Loucy (cell line): ENCODE measurements at regions not wholly inside any gene's neighbourhood (a gene's known extent, or its start where the extent isn't known, plus 50 kb on each side); places are given as distances from the start of the nearest gene placed in this dataset.

Experiments used
- H2AFZ ChIP-seq: fragments of 200-600 bp; sonication (generic); 2 replicates; pipeline ENCODE4 v1.6.0; 2016; ENCODE audit warnings: antibody characterized with exemption, mild to moderate bottlenecking, low read length, moderate library complexity
- H3F3A ChIP-seq: fragments of 200-600 bp; 2 replicates; pipeline ENCODE4 v1.6.0; 2016; ENCODE audit warnings: antibody characterized with exemption, low read depth, mild to moderate bottlenecking
- H3K27me3 ChIP-seq: fragments of 200-600 bp; sonication (generic); 2 replicates; pipeline ENCODE4 v1.6.1; 2014; ENCODE audit warnings: low read length, mild to moderate bottlenecking; ENCODE audit not compliant: insufficient read depth, poor library complexity, severe bottlenecking
- H3K36me3 ChIP-seq: fragments of 200-600 bp; sonication (generic); 2 replicates; pipeline ENCODE4 v1.6.1; 2016; ENCODE audit warnings: low read length; ENCODE audit not compliant: insufficient read depth
- H3K4me1 ChIP-seq: fragments of 200-600 bp; sonication (generic); 2 replicates; pipeline ENCODE4 v1.5.1; 2014; ENCODE audit warnings: low read length, mild to moderate bottlenecking; ENCODE audit not compliant: insufficient read depth, poor library complexity, severe bottlenecking
- H3K4me2 ChIP-seq: fragments of 200-600 bp; sonication (generic); 2 replicates; pipeline ENCODE4 v1.6.0; 2014; ENCODE audit warnings: antibody characterized with exemption, low read length, low read depth, mild to moderate bottlenecking; ENCODE audit not compliant: poor library complexity, severe bottlenecking
- H3K4me3 ChIP-seq: fragments of 200-600 bp; sonication (generic); 2 replicates; pipeline ENCODE4 v1.5.1; 2014; ENCODE audit warnings: low read length, mild to moderate bottlenecking, mixed read lengths; ENCODE audit not compliant: poor library complexity, severe bottlenecking
- H3K79me2 ChIP-seq: fragments of 200-600 bp; sonication (generic); 2 replicates; pipeline ENCODE4 v1.6.1; 2014; ENCODE audit warnings: low read length; ENCODE audit not compliant: insufficient read depth
- H3K9ac ChIP-seq: fragments of 200-600 bp; sonication (generic); 2 replicates; pipeline ENCODE4 v1.6.0; 2014; ENCODE audit warnings: mild to moderate bottlenecking, low read depth, low read length, moderate library complexity; ENCODE audit not compliant: poor library complexity, severe bottlenecking
- H3K9me2 ChIP-seq: fragments of 200-600 bp; sonication (generic); replicated peaks from 2 replicates; pipeline ENCODE4 v1.6.1; 2016; ENCODE audit warnings: low read depth, low read length, mixed read lengths
- H3K9me3 ChIP-seq: fragments of 200-600 bp; sonication (generic); 2 replicates; pipeline ENCODE4 v1.6.1; 2014; ENCODE audit warnings: mild to moderate bottlenecking, antibody characterized with exemption, low read length, low read depth; ENCODE audit not compliant: insufficient read depth
- H4K20me1 ChIP-seq: fragments of 200-600 bp; sonication (generic); 2 replicates; pipeline ENCODE4 v1.6.0; 2014; ENCODE audit warnings: antibody characterized with exemption, low read length, mild to moderate bottlenecking; ENCODE audit not compliant: insufficient read depth, poor library complexity, severe bottlenecking
- CTCF ChIP-seq: fragments of 200-600 bp; sonication (generic); conservative IDR thresholded peaks from 2 replicates; pipeline ENCODE4 v1.5.1; 2014; ENCODE audit warnings: mild to moderate bottlenecking, antibody characterized with exemption, low read length
- EZH2phosphoT487 ChIP-seq: fragments of 200-600 bp; IDR thresholded peaks from 2 replicates; pipeline ENCODE4 v1.6.1; 2018; ENCODE audit warnings: antibody characterized with exemption, mild to moderate bottlenecking, moderate library complexity, borderline replicate concordance

- Histone ChIP-seq H2AFZ (no peak overlapping the region), H3K9me3 (no peaks in the 10 kb centered on the region), H3K9me2 (no peaks in the 10 kb centered on the region), H4K20me1 (no peaks in the 10 kb centered on the region), H3K27me3 (no peaks in the 10 kb centered on the region), H3K4me3 (no peak overlapping the region), H3K79me2 (no peaks in the 10 kb centered on the region), H3K9ac (no peak overlapping the region), H3K4me2 (no peak overlapping the region), H3K36me3 (no peaks in the 10 kb centered on the region), H3K4me1 (no peaks in the 10 kb centered on the region), H3F3A (no peaks in the 10 kb centered on the region)
- TF ChIP-seq EZH2phosphoT487: no peak
- no peak for TF ChIP-seq CTCF
Observed at GRCh38 chr9:11469745-11470144, 856.9 kb upstream of the PTPRD start.

- Histone ChIP-seq H3K79me2 (no peaks in the 10 kb centered on the region), H3K4me1 (no peaks in the 10 kb centered on the region), H4K20me1 (no peaks in the 10 kb centered on the region), H3K4me3 (no peak overlapping the region), H3K4me2 (no peak overlapping the region), H3K9ac (no peak overlapping the region), H3F3A (no peaks in the 10 kb centered on the region), H3K36me3 (no peaks in the 10 kb centered on the region), H3K9me2 (no peaks in the 10 kb centered on the region), H3K9me3 (no peaks in the 10 kb centered on the region), H2AFZ (no peak overlapping the region), H3K27me3 (no peaks in the 10 kb centered on the region)
- TF ChIP-seq EZH2phosphoT487: no peak
- no peak for TF ChIP-seq CTCF
Observed at GRCh38 chr9:11471321-11471720, 858.5 kb upstream of the PTPRD start.

- Histone ChIP-seq H2AFZ (no peak overlapping the region), H3K79me2 (no peaks in the 10 kb centered on the region), H3K9me3 (no peaks in the 10 kb centered on the region), H3K4me3 (no peak overlapping the region), H3K4me2 (no peak overlapping the region), H3K9me2 (no peaks in the 10 kb centered on the region), H4K20me1 (no peaks in the 10 kb centered on the region), H3K27me3 (no peaks in the 10 kb centered on the region), H3K36me3 (no peaks in the 10 kb centered on the region), H3K9ac (no peak overlapping the region), H3K4me1 (no peaks in the 10 kb centered on the region), H3F3A (no peaks in the 10 kb centered on the region)
- TF ChIP-seq CTCF: no peak
- no peak for TF ChIP-seq EZH2phosphoT487
Observed at GRCh38 chr9:11500780-11501179, 888.0 kb upstream of the PTPRD start.
